ENCODE measurements at regions not wholly inside any gene's neighbourhood (a gene's known extent, or its start where the extent isn't known, plus 50 kb on each side); places are given as distances from the start of the nearest gene placed in this dataset.

GRCh38 chr19:31718032-31718431 lies 368.8 kb upstream of the TSHZ3 start:
- TF ChIP-seq CTCF (IDR thresholded peaks at IDR 0.05; ENCODE audit: low read length) = no peak
- TF ChIP-seq EZH2phosphoT487 (IDR thresholded peaks at IDR 0.05; ENCODE audit: low read length) = no peak

All from MM.1S (cell line).